ENCODE measurements at regions not wholly inside any gene's neighbourhood (a gene's known extent, or its start where the extent isn't known, plus 50 kb on each side); places are given as distances from the start of the nearest gene placed in this dataset.

DNA sequence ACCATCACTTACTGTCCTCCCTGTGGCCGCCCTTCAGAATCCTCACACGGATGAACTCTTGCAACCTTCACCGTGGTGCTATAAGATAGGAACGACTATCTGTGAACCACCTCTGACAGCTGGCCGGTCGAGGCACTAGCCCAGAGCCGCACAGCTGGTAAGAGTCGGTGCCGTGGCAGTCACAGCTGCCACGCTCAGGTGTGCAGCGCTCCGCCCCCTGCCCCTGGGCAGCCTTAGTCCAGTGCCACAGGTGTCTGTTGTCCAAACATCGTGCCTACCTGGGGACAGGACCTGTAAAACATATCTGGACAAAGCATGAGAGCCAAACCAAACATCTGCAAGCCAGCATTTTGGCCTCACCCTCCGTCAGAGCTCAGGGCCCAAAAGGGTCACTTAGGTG is 55.3 kb upstream of the SALL3 start:
- H3K9me3 ChIP-seq: no peaks in the 10 kb centered on the region
- ATAC-seq (no peak), DNase-seq (no peak)
- H3K36me3 ChIP-seq: no peaks in the 10 kb centered on the region
- H3K4me1 ChIP-seq: no peaks in the 10 kb centered on the region
- intact Hi-C loops (cut with DNase I): no loop called here
- TF ChIP-seq POLR2A (IDR thresholded peaks at IDR 0.05): no peak
- TF ChIP-seq, protein P1, sequence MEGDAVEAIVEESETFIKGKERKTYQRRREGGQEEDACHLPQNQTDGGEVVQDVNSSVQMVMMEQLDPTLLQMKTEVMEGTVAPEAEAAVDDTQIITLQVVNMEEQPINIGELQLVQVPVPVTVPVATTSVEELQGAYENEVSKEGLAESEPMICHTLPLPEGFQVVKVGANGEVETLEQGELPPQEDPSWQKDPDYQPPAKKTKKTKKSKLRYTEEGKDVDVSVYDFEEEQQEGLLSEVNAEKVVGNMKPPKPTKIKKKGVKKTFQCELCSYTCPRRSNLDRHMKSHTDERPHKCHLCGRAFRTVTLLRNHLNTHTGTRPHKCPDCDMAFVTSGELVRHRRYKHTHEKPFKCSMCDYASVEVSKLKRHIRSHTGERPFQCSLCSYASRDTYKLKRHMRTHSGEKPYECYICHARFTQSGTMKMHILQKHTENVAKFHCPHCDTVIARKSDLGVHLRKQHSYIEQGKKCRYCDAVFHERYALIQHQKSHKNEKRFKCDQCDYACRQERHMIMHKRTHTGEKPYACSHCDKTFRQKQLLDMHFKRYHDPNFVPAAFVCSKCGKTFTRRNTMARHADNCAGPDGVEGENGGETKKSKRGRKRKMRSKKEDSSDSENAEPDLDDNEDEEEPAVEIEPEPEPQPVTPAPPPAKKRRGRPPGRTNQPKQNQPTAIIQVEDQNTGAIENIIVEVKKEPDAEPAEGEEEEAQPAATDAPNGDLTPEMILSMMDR (IDR thresholded peaks at IDR 0.05): no peak
- WGBS, 4 donors: 80 to 91% (median 88%) methylated on average over 8 to 14 of the region's 14 CpGs
- peaks cover 0 to 7% (median 0%) of the 10 kb centered on the region in 9 donors for H3K27me3 ChIP-seq
- H3K4me3 ChIP-seq: no peak overlapping the region
- H3K27ac ChIP-seq: no peak overlapping the region

- Histone ChIP-seq H3K36me3 (no peaks in the 10 kb centered on the region), H3K9me3 (no peaks in the 10 kb centered on the region), H3K4me3 (no peak overlapping the region), H3K4me1 (no peaks in the 10 kb centered on the region), H3K27me3 (peaks cover 0 to 7% (median 0%) of the 10 kb centered on the region in 9 donors), H3K27ac (no peak overlapping the region)
- TF ChIP-seq, protein P1 (IDR thresholded peaks at IDR 0.05): no peak
- no peak for TF ChIP-seq POLR2A (IDR thresholded peaks at IDR 0.05)
- ATAC-seq (no peak), DNase-seq (no peak)
- intact Hi-C loops (cut with DNase I): no loop called here
- WGBS, 4 donors: 86 to 90% (median 88%) methylated on average over 33 to 43 of the region's 43 CpGs
Measured at GRCh38 chr18:78924786-78925540, 54.7 kb upstream of the SALL3 start.

DNA sequence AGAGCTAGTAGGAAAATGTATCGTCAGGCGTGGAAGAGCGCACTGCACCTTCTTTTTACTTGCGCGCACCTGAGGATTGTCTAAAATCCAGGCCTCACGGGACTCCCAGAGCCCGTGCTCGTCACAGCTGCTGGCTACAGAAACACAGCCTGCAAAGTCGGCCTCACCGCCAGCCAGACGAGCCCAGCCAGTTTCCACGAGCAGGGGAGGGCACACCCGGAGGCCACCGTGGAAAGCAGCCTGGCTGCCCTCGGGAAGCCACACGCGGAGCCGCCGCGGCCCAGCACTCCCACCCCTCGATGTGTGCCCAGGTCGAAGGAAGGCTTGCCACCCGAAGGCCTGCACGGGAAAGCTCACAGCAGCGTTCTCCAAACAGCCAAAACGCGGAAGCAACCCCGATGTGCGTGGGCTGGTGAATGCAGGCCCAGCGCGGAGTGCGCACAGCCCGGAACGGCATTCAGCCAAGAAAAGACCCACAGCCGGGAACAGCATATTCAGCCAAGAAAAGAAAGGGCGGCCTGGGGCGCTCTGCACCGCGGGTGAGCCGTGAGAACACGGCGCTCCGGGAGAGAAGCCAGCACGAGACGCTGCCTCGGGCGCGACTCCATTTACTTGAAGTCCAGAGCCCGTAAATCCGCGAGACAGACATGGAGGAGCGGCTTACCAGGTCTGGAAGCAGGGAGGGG is 53.9 kb upstream of the SALL3 start:
- Histone ChIP-seq H3K9me3 (no peaks in the 10 kb centered on the region), H3K4me3 (no peak overlapping the region), H3K27me3 (peaks cover 0 to 7% (median 0%) of the 10 kb centered on the region in 9 donors), H3K4me1 (no peaks in the 10 kb centered on the region), H3K36me3 (no peaks in the 10 kb centered on the region), H3K27ac (no peak overlapping the region)
- intact Hi-C loops (cut with DNase I): no loop called here
- DNase-seq (no peak), ATAC-seq (no peak)
- TF ChIP-seq, protein P1 (IDR thresholded peaks at IDR 0.05): no peak
- TF ChIP-seq POLR2A (IDR thresholded peaks at IDR 0.05): no peak
- WGBS, 4 donors: 94 to 95% (median 94%) methylated on average over 48 to 52 of the region's 52 CpGs

DNA sequence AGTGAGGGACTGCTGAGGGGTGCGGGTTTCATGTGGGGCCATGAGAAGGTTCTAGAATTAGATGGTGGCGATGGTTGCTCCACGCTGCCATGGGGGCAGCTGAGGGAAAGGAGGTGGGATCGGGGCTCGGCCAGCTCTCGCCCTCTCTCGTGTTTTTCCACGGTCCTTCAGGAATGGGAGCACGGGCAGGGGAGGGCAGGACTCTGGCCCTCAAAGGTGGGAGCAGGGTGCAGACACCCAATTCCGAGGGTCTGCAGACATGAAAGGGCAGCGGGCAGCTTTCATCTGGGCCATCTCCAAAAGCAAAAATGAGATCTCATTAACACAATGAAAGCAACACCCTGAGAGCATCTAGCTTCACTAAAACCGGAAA is 53.4 kb upstream of the SALL3 start:
- H3K4me3 ChIP-seq: no peak overlapping the region
- TF ChIP-seq POLR2A (IDR thresholded peaks at IDR 0.05): no peak
- TF ChIP-seq, protein P1 (IDR thresholded peaks at IDR 0.05): no peak
- no peak for ATAC-seq
- H3K9me3 ChIP-seq: no peaks in the 10 kb centered on the region
- peaks cover 0 to 7% (median 0%) of the 10 kb centered on the region in 9 donors for H3K27me3 ChIP-seq
- DNase-seq: no peak
- no peak overlapping the region for H3K27ac ChIP-seq
- intact Hi-C loops (cut with DNase I): no loop called here
- H3K36me3 ChIP-seq: no peaks in the 10 kb centered on the region
- H3K4me1 ChIP-seq: no peaks in the 10 kb centered on the region
- 88 to 93% (median 92%) methylated on average over 12 of the region's 12 CpGs for WGBS, 4 donors

Data from heart left ventricle (tissue), 16 donors.